ENCODE measurements at regions not wholly inside any gene's neighbourhood (a gene's known extent, or its start where the extent isn't known, plus 50 kb on each side); places are given as distances from the start of the nearest gene placed in this dataset.

- no peaks in the 10 kb centered on the region for H3K9me3 Mint-ChIP-seq
- H3K27me3 Mint-ChIP-seq, result peaks cover 8% of the 10 kb centered on the region
- no peaks in the 10 kb centered on the region for H3K4me1 Mint-ChIP-seq (ENCODE audit: low read depth)
- ATAC-seq (no peak), DNase-seq (no peak)
- ChIA-PET CTCF (interaction anchor here (1.4 kb wide), 1 partner anchor 137 kb away, joined by 3 read pairs; no protein-coding TSS in a partner anchor), POLR2A (no interaction called here)
- no peaks in the 10 kb centered on the region for H3K36me3 Mint-ChIP-seq (ENCODE audit: low read depth)
- H3K27ac Mint-ChIP-seq, result no peak overlapping the region
- H3K4me3 Mint-ChIP-seq, result no peak overlapping the region
- TF ChIP-seq CTCF (IDR thresholded peaks at IDR 0.05), result no peak
- intact Hi-C loops (cut with micrococcal nuclease), result no loop called here
Measured at GRCh38 chr4:77220828-77221613, 64.0 kb downstream of the CCNG2 start.

GRCh38 chr4:77225022-77225421 lies 68.0 kb downstream of the CCNG2 start:
- H3K27ac Mint-ChIP-seq, result no peak overlapping the region
- H3K27me3 Mint-ChIP-seq, result peaks cover 8% of the 10 kb centered on the region
- POLR2A ChIA-PET, result no interaction called here
- DNase-seq (no peak), ATAC-seq (no peak)
- TF ChIP-seq CTCF (IDR thresholded peaks at IDR 0.05), result no peak
- no peaks in the 10 kb centered on the region for H3K36me3 Mint-ChIP-seq (ENCODE audit: low read depth)
- H3K4me1 Mint-ChIP-seq (ENCODE audit: low read depth), result no peaks in the 10 kb centered on the region
- peaks cover 3% of the 10 kb centered on the region for H3K9me3 Mint-ChIP-seq
- intact Hi-C loops (cut with micrococcal nuclease), result no loop called here
- CTCF ChIA-PET, result interaction anchor here (0.9 to 3.9 kb wide), 4 partner anchors 16 to 180 kb away, joined by 3 to 15 read pairs (median 8); no protein-coding TSS in a partner anchor
- no peak overlapping the region for H3K4me3 Mint-ChIP-seq

- Mint-ChIP-seq H3K27me3 (peaks cover 8% of the 10 kb centered on the region), H3K4me3 (no peak overlapping the region), H3K4me1 (ENCODE audit: low read depth) (no peaks in the 10 kb centered on the region), H3K27ac (no peak overlapping the region), H3K9me3 (peaks cover 3% of the 10 kb centered on the region), H3K36me3 (ENCODE audit: low read depth) (no peaks in the 10 kb centered on the region)
- intact Hi-C loops (cut with micrococcal nuclease), result no loop called here
- ATAC-seq (no peak), DNase-seq (no peak)
- ChIA-PET POLR2A (no interaction called here), CTCF (interaction anchor here (1.3 to 3.9 kb wide), 4 partner anchors 12 to 538 kb away, joined by 3 to 15 read pairs (median 8); no protein-coding TSS in a partner anchor)
- no peak for TF ChIP-seq CTCF (IDR thresholded peaks at IDR 0.05)
Measured at GRCh38 chr4:77226939-77227705, 70.1 kb downstream of the CCNG2 start.

DNA sequence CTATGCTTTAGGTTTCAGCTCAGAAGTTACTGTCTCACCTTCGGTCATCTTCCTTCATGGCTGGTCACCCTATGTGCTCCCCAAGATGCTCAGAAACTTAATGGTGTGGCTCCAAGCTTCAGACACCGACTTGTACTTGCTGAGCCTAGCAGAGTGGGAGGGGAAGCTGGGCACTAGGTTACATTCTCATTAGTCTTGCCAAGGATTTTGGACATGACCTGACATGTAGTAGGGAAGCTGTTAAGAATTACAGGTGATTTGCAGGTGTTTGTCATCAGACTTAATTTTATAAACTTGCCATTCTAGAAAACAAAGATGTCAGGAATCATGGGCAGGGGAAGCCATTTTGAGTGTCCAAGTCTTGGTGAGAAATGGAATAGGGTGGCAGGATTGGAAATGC lies 72.4 kb downstream of the CCNG2 start:
- no peak for DNase-seq
- ATAC-seq, result no peak
- Mint-ChIP-seq H3K27ac (no peak overlapping the region), H3K9me3 (peaks cover 3% of the 10 kb centered on the region), H3K36me3 (ENCODE audit: low read depth) (no peaks in the 10 kb centered on the region), H3K4me3 (no peak overlapping the region), H3K4me1 (ENCODE audit: low read depth) (no peaks in the 10 kb centered on the region), H3K27me3 (peaks cover under 1% of the 10 kb centered on the region)
- intact Hi-C loops (cut with micrococcal nuclease), result no loop called here
- POLR2A ChIA-PET, result no interaction called here
- TF ChIP-seq CTCF (IDR thresholded peaks at IDR 0.05), result no peak
- CTCF ChIA-PET, result interaction anchor here (2.5 to 4.3 kb wide), 2 partner anchors 11 to 25 kb away, joined by 8 to 17 read pairs; no protein-coding TSS in a partner anchor

GRCh38 chr4:77232653-77233052 lies 75.6 kb downstream of the CCNG2 start:
- DNase-seq, result no peak
- no peak overlapping the region for H3K4me3 Mint-ChIP-seq
- intact Hi-C loops (cut with micrococcal nuclease), result no loop called here
- ChIA-PET POLR2A (no interaction called here), CTCF (interaction anchor here (4.3 kb wide), 1 partner anchor 8 kb away, joined by 17 read pairs; no protein-coding TSS in a partner anchor)
- no peaks in the 10 kb centered on the region for H3K9me3 Mint-ChIP-seq
- no peak overlapping the region for H3K27ac Mint-ChIP-seq
- ATAC-seq, result no peak
- H3K27me3 Mint-ChIP-seq, result peaks cover 5% of the 10 kb centered on the region
- no peaks in the 10 kb centered on the region for H3K36me3 Mint-ChIP-seq (ENCODE audit: low read depth)
- TF ChIP-seq CTCF (IDR thresholded peaks at IDR 0.05), result no peak
- H3K4me1 Mint-ChIP-seq (ENCODE audit: low read depth), result no peaks in the 10 kb centered on the region

All from activated CD8-positive, alpha-beta T cell treated with anti-CD3 and anti-CD28 coated beads for 36 hours (primary cell).